Heart left ventricle (tissue), 16 donors: ENCODE measurements at regions not wholly inside any gene's neighbourhood (a gene's known extent, or its start where the extent isn't known, plus 50 kb on each side); places are given as distances from the start of the nearest gene placed in this dataset.
"Not testable (repeated sequence)": the region's sequence is repeated elsewhere in the genome, so short reads cannot be mapped to it uniquely, and the experiment has no call there.

Experiments
- ATAC-seq, 4 donors: fragments of 200-7000 bp; cut with Tn5 transposase; one replicate each; pipeline ENCODE4 v1.9.1; 2020 to 2022; ENCODE audit warnings: moderate library complexity in 4 of 4, mild to moderate bottlenecking in 3 of 4, moderate number of reproducible peaks in 1 of 4
- DNase-seq, 5 donors: peaks; one replicate each; pipeline ENCODE4 v3.0.0-alpha.2; 2020
- H3K27ac ChIP-seq, 12 donors: fragments of 200-600 bp; sonication (generic) in 4 of 12; one replicate each; pipeline versions ENCODE4 v1.5.0 to v1.8.0; 2016 to 2022; ENCODE audit warnings: mild to moderate bottlenecking in 2 of 12
- H3K27me3 ChIP-seq, 9 donors: fragments of 200-600 bp; sonication (generic) in 2 of 9; one replicate each; pipeline versions ENCODE4 v1.5.1 to v1.8.0; 2016 to 2022; ENCODE audit warnings: mild to moderate bottlenecking in 3 of 9
- H3K36me3 ChIP-seq, 9 donors: fragments of 200-600 bp; sonication (generic) in 2 of 9; one replicate each; pipeline versions ENCODE4 v1.5.0 to v1.8.0; 2018 to 2022; ENCODE audit warnings: mild to moderate bottlenecking in 2 of 9
- H3K4me1 ChIP-seq, 12 donors: fragments of 200-600 bp; sonication (generic) in 4 of 12; one replicate each; pipeline versions ENCODE4 v1.5.0 to v1.8.0; 2016 to 2022; ENCODE audit warnings: mild to moderate bottlenecking in 3 of 12
- H3K4me3 ChIP-seq, 12 donors: fragments of 200-600 bp; sonication (generic) in 4 of 12; one replicate each; pipeline versions ENCODE4 v1.5.0 to v1.8.0; 2017 to 2022; ENCODE audit warnings: mild to moderate bottlenecking in 9 of 12, moderate library complexity in 4 of 12
- H3K9me3 ChIP-seq, 12 donors: fragments of 200-600 bp; sonication (generic) in 4 of 12; one replicate each; pipeline versions ENCODE4 v1.5.0 to v1.8.0; 2016 to 2022; ENCODE audit warnings: mild to moderate bottlenecking in 1 of 12
- POLR2A ChIP-seq, 2 donors: fragments of 450-650 bp; IDR thresholded peaks; one replicate each; pipeline ENCODE4 v1.6.1; 2017; ENCODE audit warnings: antibody characterized with exemption in 2 of 2, mild to moderate bottlenecking in 2 of 2, moderate library complexity in 2 of 2
- WGBS, 4 donors: extraction: QIAGEN DNeasy Blood & Tissue Kit in 2 of 4; methylation state at CpG; one replicate each; pipeline versions ENCODE4 v1.1.5 to v1.1.7; 2013 to 2018; 5-methylcytosine and 5-hydroxymethylcytosine counted together
- intact Hi-C, 10 donors: fragments of 100-400 bp; cut with DNase I; formaldehyde crosslinking; loops; one replicate each; pipeline versions ENCODE4 v1.11.1 to v1.14.2; 2022
- TF ChIP-seq, protein P1 (sequence below), 12 donors: fragments of 200-600 bp; sonication (generic) in 4 of 12; IDR thresholded peaks; one replicate each; pipeline versions ENCODE4 v1.5.0 to v1.8.0; 2018 to 2022; ENCODE audit warnings: antibody characterized with exemption in 12 of 12, mild to moderate bottlenecking in 5 of 12
- donor health status: ischemic (EF 13 %, LVEDD 7.1; RV severe dilation, severe dysfunction).
- donor health status: healthy with polysubstance abuse.
- donor health status: DM: no; HTN: yes; CAD: no.
- donor health status: DM: no; HTN: no; CAD: no.
- donor health status: ischemic (EF 25% LVEDD 6.9; RV normal size, moderate dysfunction).
- donor health status: ischemic (EF 25% LVEDD 5.7; RV mildly dilated, moderate dysfunction).
- donor health status: healthy.
- donor health status: DM: yes; HTN: yes; CAD: no.
- donor health status: ischemic (EF 35%, LVEDD 5.7; RV mildly dilated, moderate dysfunction).
- donor health status: nonischemic (EF 11% LVEDD 7.7; RV severe dilation, severe dysfunction).
- donor health status: DM: yes; HTN: yes; CAD: no.
- donor health status: PGD.
- donor health status: ischemic (EF 29% LVEDD 5.4; RV normal size, mild dysfunction).
- donor health status: nonischemic (EF 23%, LVEDD 6.1; RV moderate dilation, normal function).

DNA sequence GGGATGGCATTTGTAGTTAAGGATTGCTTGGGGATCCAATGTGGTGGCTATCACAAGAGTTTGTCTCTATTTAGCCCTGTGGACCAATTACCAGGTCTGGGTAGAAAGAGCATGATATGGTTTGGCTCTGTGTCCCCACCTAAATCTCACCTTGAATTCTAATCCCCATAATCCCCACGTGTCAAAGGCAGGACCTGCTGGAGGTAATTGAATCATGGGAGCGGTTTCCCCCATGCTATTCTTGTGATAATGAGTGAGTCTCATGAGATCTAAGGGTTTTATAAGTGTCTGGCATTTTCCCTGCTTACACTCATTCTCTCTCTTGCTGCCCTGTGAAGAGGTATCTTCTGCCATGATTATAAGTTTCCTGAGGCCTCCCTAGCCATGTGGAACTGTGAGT is 86.4 kb upstream of the HS3ST4 start:
- H3K9me3 ChIP-seq = peaks cover 0 to 9% (median 0%) of the 10 kb centered on the region in 12 donors
- TF ChIP-seq, protein P1, sequence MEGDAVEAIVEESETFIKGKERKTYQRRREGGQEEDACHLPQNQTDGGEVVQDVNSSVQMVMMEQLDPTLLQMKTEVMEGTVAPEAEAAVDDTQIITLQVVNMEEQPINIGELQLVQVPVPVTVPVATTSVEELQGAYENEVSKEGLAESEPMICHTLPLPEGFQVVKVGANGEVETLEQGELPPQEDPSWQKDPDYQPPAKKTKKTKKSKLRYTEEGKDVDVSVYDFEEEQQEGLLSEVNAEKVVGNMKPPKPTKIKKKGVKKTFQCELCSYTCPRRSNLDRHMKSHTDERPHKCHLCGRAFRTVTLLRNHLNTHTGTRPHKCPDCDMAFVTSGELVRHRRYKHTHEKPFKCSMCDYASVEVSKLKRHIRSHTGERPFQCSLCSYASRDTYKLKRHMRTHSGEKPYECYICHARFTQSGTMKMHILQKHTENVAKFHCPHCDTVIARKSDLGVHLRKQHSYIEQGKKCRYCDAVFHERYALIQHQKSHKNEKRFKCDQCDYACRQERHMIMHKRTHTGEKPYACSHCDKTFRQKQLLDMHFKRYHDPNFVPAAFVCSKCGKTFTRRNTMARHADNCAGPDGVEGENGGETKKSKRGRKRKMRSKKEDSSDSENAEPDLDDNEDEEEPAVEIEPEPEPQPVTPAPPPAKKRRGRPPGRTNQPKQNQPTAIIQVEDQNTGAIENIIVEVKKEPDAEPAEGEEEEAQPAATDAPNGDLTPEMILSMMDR (IDR thresholded peaks at IDR 0.05) = no peak
- TF ChIP-seq POLR2A (IDR thresholded peaks at IDR 0.05) = no peak
- intact Hi-C loops = no loop called here
- no peak for DNase-seq
- H3K27ac ChIP-seq = no peak overlapping the region
- H3K27me3 ChIP-seq = no peaks in the 10 kb centered on the region
- H3K36me3 ChIP-seq = no peaks in the 10 kb centered on the region
- H3K4me1 ChIP-seq = no peaks in the 10 kb centered on the region
- WGBS, 4 donors = 12 to 23% (median 17%) methylated on average over 2 of the region's 2 CpGs
- no peak overlapping the region for H3K4me3 ChIP-seq
- ATAC-seq = no peak

DNA sequence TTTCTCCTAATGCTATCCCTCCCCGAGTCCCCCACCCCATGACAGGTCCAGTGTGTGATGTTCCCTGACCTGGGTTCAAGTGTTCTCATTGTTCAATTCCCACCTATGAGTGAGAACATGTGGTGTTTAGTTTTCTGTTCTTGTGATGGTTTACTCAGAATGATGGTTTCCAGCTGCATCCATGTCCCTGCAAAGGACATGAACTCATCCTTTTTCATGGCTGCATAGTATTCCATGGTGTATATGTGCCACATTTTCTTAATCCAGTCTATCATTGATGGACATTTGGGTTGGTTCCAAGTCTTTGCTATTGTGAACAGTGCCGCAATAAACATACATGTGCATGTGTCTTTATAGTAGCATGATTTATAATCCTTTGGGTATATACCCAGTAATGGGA is 90.5 kb upstream of the HS3ST4 start:
- H3K27me3 ChIP-seq, H3K36me3 ChIP-seq, H3K27ac ChIP-seq, DNase-seq, H3K4me3 ChIP-seq, H3K4me1 ChIP-seq, intact Hi-C loops, ATAC-seq: not testable (repeated sequence)
- whole genome bisulfite sequencing, 4 donors = 53 to 73% (median 60%) methylated on average over 1 to 2 of the region's 2 CpGs
- H3K9me3 ChIP-seq = peaks cover 0 to 14% (median 0%) of the 10 kb centered on the region in 12 donors

- Histone ChIP-seq H3K4me3 (no peak overlapping the region), H3K36me3 (no peaks in the 10 kb centered on the region), H3K4me1 (no peaks in the 10 kb centered on the region), H3K9me3 (peaks cover 0 to 12% (median 0%) of the 10 kb centered on the region in 12 donors), H3K27me3 (no peaks in the 10 kb centered on the region), H3K27ac (no peak overlapping the region)
- WGBS, 4 donors = 75 to 86% (median 82%) methylated on average over 2 of the region's 2 CpGs
- ATAC-seq = no peak
- no peak for DNase-seq
- intact Hi-C loops = no loop called here
- TF ChIP-seq POLR2A (IDR thresholded peaks at IDR 0.05) = no peak
- TF ChIP-seq, protein P1 (IDR thresholded peaks at IDR 0.05) = no peak
These were observed 95.6 kb upstream of the HS3ST4 start for GRCh38 chr16:25596194-25596593.

- no peak overlapping the region for H3K27ac ChIP-seq
- H3K4me3 ChIP-seq = no peak overlapping the region
- WGBS, 4 donors = 75 to 90% (median 88%) methylated on average over 7 to 8 of the region's 8 CpGs
- no peaks in the 10 kb centered on the region for H3K4me1 ChIP-seq
- no peak for DNase-seq
- intact Hi-C loops = no loop called here
- no peaks in the 10 kb centered on the region for H3K36me3 ChIP-seq
- TF ChIP-seq, protein P1 (IDR thresholded peaks at IDR 0.05) = no peak
- no peak for TF ChIP-seq POLR2A (IDR thresholded peaks at IDR 0.05)
- no peak for ATAC-seq
- H3K9me3 ChIP-seq = no peaks in the 10 kb centered on the region
- no peaks in the 10 kb centered on the region for H3K27me3 ChIP-seq
These were observed 98.5 kb upstream of the HS3ST4 start for GRCh38 chr16:25593260-25593659.

GRCh38 chr16:25587783-25588182 is 104.0 kb upstream of the HS3ST4 start:
- H3K4me1 ChIP-seq = no peaks in the 10 kb centered on the region
- H3K9me3 ChIP-seq = peaks cover 0 to 5% (median 0%) of the 10 kb centered on the region in 12 donors
- intact Hi-C loops = no loop called here
- no peaks in the 10 kb centered on the region for H3K36me3 ChIP-seq
- no peak for TF ChIP-seq POLR2A (IDR thresholded peaks at IDR 0.05)
- TF ChIP-seq, protein P1 (IDR thresholded peaks at IDR 0.05) = no peak
- H3K27ac ChIP-seq = no peak overlapping the region
- DNase-seq (no peak), ATAC-seq (no peak)
- H3K27me3 ChIP-seq = no peaks in the 10 kb centered on the region
- H3K4me3 ChIP-seq = no peak overlapping the region
- WGBS, 4 donors = 31 to 44% (median 39%) methylated on average over 1 of the region's 1 CpG
